ENCODE measurements at regions not wholly inside any gene's neighbourhood (a gene's known extent, or its start where the extent isn't known, plus 50 kb on each side); places are given as distances from the start of the nearest gene placed in this dataset.

- Histone ChIP-seq H3K4me2 (ENCODE audit: insufficient read depth, low read length) (no peak overlapping the region), H3K9ac (replicated peaks; ENCODE audit: extremely low read depth, insufficient read depth, low read length) (no peak overlapping the region), H3K9me1 (replicated peaks; ENCODE audit: control insufficient read depth, extremely low read depth, insufficient read depth, low read length) (no peaks in the 10 kb centered on the region), H3K27ac (ENCODE audit: insufficient read depth, low read depth, low read length) (no peak overlapping the region), H4K20me1 (replicated peaks; ENCODE audit: control insufficient read depth, extremely low read depth, insufficient read depth, low read length) (no peaks in the 10 kb centered on the region), H3K27me3 (ENCODE audit: control insufficient read depth in 2 of 2, insufficient read depth in 2 of 2, low read length in 2 of 2) (no peaks in the 10 kb centered on the region), H3K79me2 (ENCODE audit: control insufficient read depth, insufficient read depth, low read length) (no peaks in the 10 kb centered on the region), H3K4me3 (replicated peaks in 1 of 3; ENCODE audit: insufficient read depth in 1 of 3, low read depth in 1 of 3, low read length in 3 of 3) (no peak overlapping the region), H3K9me3 (replicated peaks; ENCODE audit: control insufficient read depth, insufficient read depth, low read length) (no peaks in the 10 kb centered on the region), H3K4me1 (ENCODE audit: control insufficient read depth, extremely low read depth, insufficient read depth, low read length) (no peaks in the 10 kb centered on the region), H3K36me3 (ENCODE audit: control insufficient read depth in 2 of 2, extremely low read depth in 1 of 2, insufficient read depth in 2 of 2, low read length in 2 of 2) (no peaks in the 10 kb centered on the region), H2AFZ (ENCODE audit: low read depth, low read length) (no peak overlapping the region)
- CTCF ChIA-PET = no interaction called here
- intact Hi-C loops (cut with micrococcal nuclease) (no loop called here), dilution Hi-C loops (cut with MboI; ENCODE audit: extremely low pct_ligation_motif_present, low sequenced_read_pairs) (no loop called here)
- no peak for TF ChIP-seq POLR2A (IDR thresholded peaks at IDR 0.05; ENCODE audit: low read depth, low read length)
- no peak for TF ChIP-seq JUN (IDR thresholded peaks at IDR 0.05; ENCODE audit: borderline replicate concordance, insufficient read depth, insufficient read length, low read depth)
- TF ChIP-seq MYC (IDR thresholded peaks at IDR 0.05; ENCODE audit: low read depth, low read length) = no peak
- TF ChIP-seq POLR2AphosphoS5 (IDR thresholded peaks at IDR 0.05; ENCODE audit: insufficient read depth, low read depth, low read length) = no peak
- no peak for TF ChIP-seq FOS (IDR thresholded peaks at IDR 0.05; ENCODE audit: borderline replicate concordance, insufficient read depth, low read length)
- no peak for TF ChIP-seq MAX (IDR thresholded peaks at IDR 0.05; ENCODE audit: insufficient read depth, insufficient read length)
- TF ChIP-seq CTCF (IDR thresholded peaks at IDR 0.05; ENCODE audit: extremely low read depth in 1 of 2, insufficient read depth in 1 of 2, low read depth in 1 of 2, low read length in 2 of 2) = no peak
- TF ChIP-seq GATA2 (IDR thresholded peaks at IDR 0.05; ENCODE audit: insufficient read depth, insufficient read length, low read depth, low read length) = no peak
- TF ChIP-seq EZH2 (IDR thresholded peaks at IDR 0.05; ENCODE audit: borderline replicate concordance, low read depth, low read length, severe bottlenecking) = no peak
- DNase-seq (ENCODE audit: low read depth, low spot score) (no peak), FAIRE-seq (no peak)
- no TSS peak for BruUV-seq (replicated peaks)
- POLR2A ChIA-PET = no interaction called here
These were observed 1121.9 kb upstream of the PCDH20 start for GRCh38 chr13:62537593-62537992.

Measured in endothelial cell of umbilical vein (primary cell).